ENCODE measurements at regions not wholly inside any gene's neighbourhood (a gene's known extent, or its start where the extent isn't known, plus 50 kb on each side); places are given as distances from the start of the nearest gene placed in this dataset.
"Not testable (repeated sequence)": the region's sequence is repeated elsewhere in the genome, so short reads cannot be mapped to it uniquely, and the experiment has no call there.

- no peak for DNase-seq
Observed at GRCh38 chr15:87722941-87723691, 533.4 kb downstream of the NTRK3 start.

GRCh38 chr15:87720235-87720634, 536.3 kb downstream of the NTRK3 start:
- no peak for DNase-seq

GRCh38 chr15:87716422-87716821, 540.1 kb downstream of the NTRK3 start:
- DNase-seq, result no peak

GRCh38 chr15:87715252-87715651, 541.3 kb downstream of the NTRK3 start:
- no peak for DNase-seq

GRCh38 chr15:87713475-87713879, 543.1 kb downstream of the NTRK3 start:
- no peak for DNase-seq

GRCh38 chr15:87712211-87712610, 544.3 kb downstream of the NTRK3 start:
- DNase-seq, result no peak

GRCh38 chr15:87711026-87711425, 545.5 kb downstream of the NTRK3 start:
- DNase-seq, result no peak

GRCh38 chr15:87710406-87710805, 546.1 kb downstream of the NTRK3 start:
- DNase-seq, result no peak

GRCh38 chr15:87707566-87708130, 548.9 kb downstream of the NTRK3 start:
- no peak for DNase-seq

GRCh38 chr15:87707071-87707470, 549.5 kb downstream of the NTRK3 start:
- no peak for DNase-seq

- DNase-seq, result no peak
Observed at GRCh38 chr15:87706001-87706400, 550.5 kb downstream of the NTRK3 start.

- no peak for DNase-seq
Observed at GRCh38 chr15:87704276-87704675, 552.3 kb downstream of the NTRK3 start.

- no peak for DNase-seq
Observed at GRCh38 chr15:87703327-87704111, 553.0 kb downstream of the NTRK3 start.

GRCh38 chr15:87702270-87702669, 554.3 kb downstream of the NTRK3 start:
- no peak for DNase-seq

- not testable (repeated sequence) for DNase-seq
Observed at GRCh38 chr15:87698467-87698866, 558.1 kb downstream of the NTRK3 start.

- DNase-seq, result no peak
Observed at GRCh38 chr15:87689716-87690115, 566.8 kb downstream of the NTRK3 start.

- no peak for DNase-seq
Observed at GRCh38 chr15:87687523-87687870, 569.0 kb downstream of the NTRK3 start.

GRCh38 chr15:87686841-87687522, 569.6 kb downstream of the NTRK3 start:
- no peak for DNase-seq

- no peak for DNase-seq
Observed at GRCh38 chr15:87686339-87686738, 570.2 kb downstream of the NTRK3 start.

GRCh38 chr15:87682527-87682926, 574.0 kb downstream of the NTRK3 start:
- DNase-seq, result no peak

GRCh38 chr15:87681104-87681503, 575.4 kb downstream of the NTRK3 start:
- DNase-seq, result no peak

GRCh38 chr15:87680208-87680607, 576.3 kb downstream of the NTRK3 start:
- DNase-seq, result no peak

- DNase-seq, result no peak
Observed at GRCh38 chr15:87675271-87675670, 581.3 kb downstream of the NTRK3 start.

All from stimulated activated CD8-positive, alpha-beta memory T cell treated with anti-CD3 and anti-CD28 coated beads, Interleukin-4, amount 100 ng/mL, for 48 hours (primary cell).